ENCODE measurements at regions not wholly inside any gene's neighbourhood (a gene's known extent, or its start where the extent isn't known, plus 50 kb on each side); places are given as distances from the start of the nearest gene placed in this dataset.

DNA sequence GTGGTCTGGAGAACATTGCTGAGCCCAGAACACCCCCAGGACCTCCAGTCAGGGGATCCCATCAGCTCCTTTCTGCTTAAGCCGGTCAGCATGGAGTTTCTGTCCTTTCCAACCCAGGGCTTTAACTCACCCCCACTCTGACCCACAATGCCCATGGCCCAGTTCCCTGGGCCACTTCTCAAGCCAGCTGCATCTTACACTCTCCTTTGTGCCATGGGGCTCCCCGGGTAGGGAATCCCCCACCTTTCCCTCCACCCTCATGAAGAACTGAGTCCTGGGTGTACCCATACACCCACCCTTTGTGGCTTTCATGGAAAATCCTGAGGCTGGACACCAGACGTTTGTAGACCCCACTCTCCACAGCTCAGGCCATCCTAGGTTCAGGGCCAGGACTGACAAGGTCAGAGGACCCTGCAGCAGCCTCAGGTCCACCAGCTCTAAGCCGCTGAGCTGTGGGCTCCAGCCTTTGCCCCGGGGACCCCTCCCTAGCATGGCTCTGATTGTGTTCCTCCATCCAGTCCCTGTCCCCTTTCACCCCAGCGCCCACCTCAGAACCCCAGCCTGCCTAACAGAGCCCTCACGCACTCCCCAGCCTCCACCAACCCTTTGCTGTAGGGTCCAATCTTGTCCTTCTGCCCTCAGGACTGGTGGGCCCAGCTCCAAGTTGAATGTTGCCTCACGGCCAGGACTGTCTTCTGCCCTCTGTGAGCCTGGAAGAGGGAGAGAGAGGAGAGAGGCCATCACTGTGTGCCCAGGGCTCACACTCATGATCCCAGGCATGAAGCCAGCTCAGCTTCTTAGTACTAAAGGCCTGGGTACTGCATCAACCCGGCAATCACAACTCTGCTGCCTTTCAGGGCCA, 394.8 kb downstream of the MATN1 start:
- no peak for ATAC-seq
- intact Hi-C loops (cut with DNase I) = no loop called here
- DNase-seq (ENCODE audit: low spot score) = peak; percentile 27

DNA sequence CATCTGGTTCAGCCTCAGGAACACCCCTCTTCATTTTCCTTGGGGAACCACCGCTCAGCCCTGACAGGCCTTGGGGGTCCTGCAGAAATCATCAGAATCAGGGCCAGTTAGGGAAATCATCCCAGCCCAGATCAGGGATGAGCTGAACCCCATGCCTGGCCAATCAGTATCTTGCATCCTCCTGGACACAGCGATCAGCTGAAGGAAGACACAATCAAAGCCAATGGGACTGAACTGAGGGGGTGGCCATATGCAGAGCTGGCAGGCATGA, 395.4 kb downstream of the MATN1 start:
- no peak for ATAC-seq
- intact Hi-C loops (cut with DNase I) = no loop called here
- DNase-seq (ENCODE audit: low spot score) = no peak

DNA sequence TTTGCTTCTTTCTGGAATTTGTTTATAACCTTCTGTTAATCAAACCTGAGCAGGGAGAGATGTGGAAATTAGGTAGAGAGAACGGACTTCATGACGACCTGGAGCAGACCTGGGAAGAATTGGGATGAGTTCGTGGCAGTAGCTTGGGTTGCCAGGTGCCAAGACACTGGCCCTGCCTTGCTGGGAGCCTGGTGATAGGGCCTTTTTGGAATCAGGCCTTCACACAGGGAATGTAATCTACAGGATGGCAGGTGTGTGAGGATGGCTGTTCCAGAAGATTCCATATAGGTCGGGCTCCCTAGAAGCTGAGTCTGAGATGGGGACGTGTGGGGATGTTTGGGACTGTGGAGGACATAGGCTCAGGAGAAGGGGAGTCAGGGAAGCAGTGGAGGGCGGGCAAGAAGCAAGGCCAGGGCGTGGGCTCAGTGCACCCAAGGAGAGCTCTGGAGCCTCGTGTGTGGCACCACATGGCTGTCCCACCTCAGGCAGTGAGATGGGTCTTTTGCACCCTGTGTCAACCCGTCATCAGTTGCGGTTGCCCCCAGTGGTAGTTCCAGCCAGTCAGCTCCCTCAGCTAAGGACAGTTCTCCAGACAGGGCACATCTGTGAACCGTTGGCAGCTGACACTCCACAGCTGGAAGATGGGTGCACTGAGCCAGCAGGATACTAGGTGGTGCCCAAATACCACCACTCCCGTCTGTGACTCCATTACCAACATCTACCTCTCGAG, 395.9 kb downstream of the MATN1 start:
- DNase-seq (ENCODE audit: low spot score) (peak; percentile 37), ATAC-seq (no peak)
- intact Hi-C loops (cut with DNase I) = loop anchor here (1.0 kb wide), 1 partner anchor 49 kb away; no protein-coding TSS in a partner anchor

DNA sequence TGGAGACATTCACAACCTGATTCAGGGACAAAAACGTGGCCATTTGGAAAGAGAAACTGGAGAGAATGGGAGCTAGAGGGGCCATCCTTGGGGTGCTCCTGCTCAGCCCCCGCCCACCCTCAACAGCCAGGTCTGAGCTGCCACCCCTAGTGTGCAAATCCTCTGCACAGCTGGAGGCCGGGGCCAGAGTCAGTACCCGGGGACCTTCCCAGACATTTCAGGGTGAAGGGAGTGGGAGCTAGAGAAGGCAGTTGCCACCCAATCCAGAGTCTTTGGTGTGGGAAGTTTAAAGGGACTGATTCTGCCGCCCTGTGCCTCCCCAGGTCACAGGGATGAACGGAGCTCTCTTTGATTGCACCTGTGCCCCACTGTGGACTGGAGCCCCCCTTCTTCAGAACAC, 397.4 kb downstream of the MATN1 start:
- intact Hi-C loops (cut with DNase I) = no loop called here
- DNase-seq (ENCODE audit: low spot score) (peak; percentile 19), ATAC-seq (no peak)

DNA sequence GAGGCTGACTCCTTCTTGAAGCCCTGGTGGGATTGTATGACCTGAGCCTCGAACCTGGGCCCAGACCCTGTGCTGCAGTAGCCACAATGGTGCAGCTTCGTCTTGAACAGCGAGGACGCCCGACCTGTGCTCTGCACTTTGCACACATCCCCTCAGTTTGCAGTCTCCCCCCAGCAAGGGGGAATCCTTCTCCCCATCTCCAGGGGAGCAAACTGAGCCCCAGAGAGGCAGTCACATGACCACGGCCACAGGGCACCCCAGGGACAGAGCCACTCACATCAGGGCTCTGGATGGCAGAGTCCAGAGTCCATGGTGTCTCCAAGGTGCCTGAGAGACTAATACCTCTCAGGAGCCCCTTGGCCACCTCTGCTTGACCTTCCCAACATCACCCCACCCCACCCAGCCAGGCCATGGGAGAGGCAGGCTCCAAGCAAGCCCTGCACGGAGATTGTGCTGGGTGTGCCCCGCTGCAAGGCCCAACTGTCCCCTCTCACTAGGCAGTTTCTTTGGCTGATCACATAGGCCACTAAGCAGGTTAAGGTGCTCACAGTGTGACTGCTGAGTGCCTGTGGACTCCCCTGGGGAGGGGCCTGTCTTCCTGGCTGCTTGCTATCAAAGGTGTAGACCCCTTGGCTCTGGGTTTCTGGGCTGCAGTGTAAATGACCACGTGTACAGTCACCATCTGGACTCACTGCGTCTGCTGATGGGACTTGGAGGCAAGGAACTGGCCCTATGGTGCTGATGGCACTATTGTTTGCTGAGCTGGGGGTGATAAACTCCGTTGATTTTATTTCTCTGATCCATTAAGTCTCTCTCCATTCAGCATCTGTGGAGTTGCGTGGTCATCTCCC, 398.1 kb downstream of the MATN1 start:
- intact Hi-C loops (cut with DNase I) = no loop called here
- peak; percentile 40 for DNase-seq (ENCODE audit: low spot score)
- no peak for ATAC-seq

DNA sequence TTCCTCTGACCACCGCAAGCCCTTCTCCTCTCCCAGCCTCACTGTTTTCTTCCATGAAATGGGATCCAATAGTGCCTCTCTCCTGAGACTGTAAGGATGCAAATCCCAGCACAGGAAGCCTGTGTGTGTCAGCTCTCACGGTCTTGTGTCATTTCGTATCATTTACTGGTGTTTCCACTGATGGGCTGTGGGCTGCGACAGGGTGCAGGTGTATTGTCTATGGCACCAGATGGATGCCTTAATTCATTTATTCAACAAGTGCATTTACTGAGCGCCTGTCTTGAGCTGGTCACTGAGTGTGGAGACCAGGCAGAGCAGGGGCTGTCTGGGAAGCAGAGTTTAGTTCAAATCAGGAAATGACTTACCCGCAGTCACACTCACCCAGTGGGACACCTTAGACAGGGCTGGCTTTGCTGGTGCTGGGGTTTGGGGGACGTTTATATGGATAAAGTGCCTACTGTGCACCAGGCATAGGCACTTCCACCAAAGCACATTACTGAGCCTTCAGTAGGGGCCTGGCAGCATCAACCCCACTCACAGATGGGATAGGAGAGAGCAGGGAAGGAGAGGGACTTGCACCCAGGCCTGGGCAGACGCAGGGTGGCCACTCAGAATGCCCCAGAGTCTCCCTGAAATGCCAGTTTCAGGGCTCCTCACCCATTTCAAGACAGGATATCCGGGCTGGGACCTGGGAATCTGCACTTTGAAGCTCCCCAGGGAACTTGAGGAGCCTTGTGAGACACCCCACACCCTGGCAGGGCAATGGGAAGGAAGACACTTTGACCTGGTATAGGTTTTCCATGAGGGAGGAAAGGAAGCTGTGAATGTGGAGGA, 398.9 kb downstream of the MATN1 start:
- intact Hi-C loops (cut with DNase I) = no loop called here
- DNase-seq (ENCODE audit: low spot score) (peak; percentile 10), ATAC-seq (no peak)

DNA sequence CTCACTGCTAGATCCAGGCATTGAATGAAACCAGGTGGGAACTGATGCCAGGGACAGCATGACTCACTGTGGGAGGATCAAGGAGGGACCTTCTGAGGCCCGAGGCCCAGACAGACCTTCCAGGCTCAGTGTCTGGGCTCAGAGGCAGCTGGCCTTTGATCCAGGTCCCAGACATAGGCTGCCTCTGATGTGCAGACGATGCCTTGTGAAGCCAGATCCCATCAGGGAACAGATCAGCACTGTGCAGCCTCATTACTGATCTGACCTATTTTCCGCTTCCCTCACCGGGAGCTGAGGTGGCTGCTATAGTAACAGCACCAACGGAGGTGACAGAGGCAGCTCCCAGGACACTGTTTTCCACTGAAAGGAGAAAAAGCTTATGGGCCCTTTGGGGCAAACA, 399.5 kb downstream of the MATN1 start:
- ATAC-seq = no peak
- peak; percentile 15 for DNase-seq (ENCODE audit: low spot score)
- intact Hi-C loops (cut with DNase I) = no loop called here

DNA sequence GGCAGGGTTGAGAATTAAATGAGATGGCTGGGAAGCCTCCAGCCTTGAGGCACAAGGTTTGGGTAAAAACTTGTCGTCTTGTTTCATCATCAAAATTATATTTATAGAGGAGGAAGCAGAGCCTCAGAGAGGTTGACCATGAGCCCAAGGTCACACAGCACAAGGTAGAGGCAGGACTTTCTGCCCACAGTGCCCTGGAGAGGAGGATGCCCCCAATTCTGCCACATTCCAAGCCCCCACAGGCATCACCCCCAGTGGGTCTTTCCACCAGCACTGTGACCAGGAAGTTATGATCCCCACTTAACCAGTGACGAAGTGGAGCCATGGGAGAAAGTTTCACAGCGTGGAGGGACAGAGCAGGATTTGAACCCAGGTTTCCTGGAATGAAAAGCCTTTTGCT, 400.0 kb downstream of the MATN1 start:
- no peak for DNase-seq (ENCODE audit: low spot score)
- no peak for ATAC-seq
- intact Hi-C loops (cut with DNase I) = no loop called here

DNA sequence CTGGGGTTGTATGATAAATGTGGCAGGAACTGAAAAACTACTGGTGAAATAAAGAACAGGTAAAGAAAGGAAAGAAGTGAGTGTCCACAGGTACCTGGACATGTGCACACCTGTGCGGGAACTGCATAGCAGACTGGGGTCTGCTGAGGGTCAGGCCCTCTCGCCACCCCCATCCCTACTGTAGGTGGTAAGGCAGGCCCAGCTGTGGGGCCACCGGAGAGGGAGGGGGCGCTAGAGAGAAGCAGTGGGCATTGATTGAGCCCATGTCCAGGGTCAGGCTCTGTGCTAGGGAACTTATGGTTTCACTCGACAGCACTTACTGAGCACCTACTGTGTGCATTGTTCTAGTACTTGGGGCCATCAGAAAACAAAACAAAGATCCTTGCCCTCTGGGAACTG, 400.5 kb downstream of the MATN1 start:
- intact Hi-C loops (cut with DNase I) = no loop called here
- DNase-seq (ENCODE audit: low spot score) = peak; percentile 43
- no peak for ATAC-seq

DNA sequence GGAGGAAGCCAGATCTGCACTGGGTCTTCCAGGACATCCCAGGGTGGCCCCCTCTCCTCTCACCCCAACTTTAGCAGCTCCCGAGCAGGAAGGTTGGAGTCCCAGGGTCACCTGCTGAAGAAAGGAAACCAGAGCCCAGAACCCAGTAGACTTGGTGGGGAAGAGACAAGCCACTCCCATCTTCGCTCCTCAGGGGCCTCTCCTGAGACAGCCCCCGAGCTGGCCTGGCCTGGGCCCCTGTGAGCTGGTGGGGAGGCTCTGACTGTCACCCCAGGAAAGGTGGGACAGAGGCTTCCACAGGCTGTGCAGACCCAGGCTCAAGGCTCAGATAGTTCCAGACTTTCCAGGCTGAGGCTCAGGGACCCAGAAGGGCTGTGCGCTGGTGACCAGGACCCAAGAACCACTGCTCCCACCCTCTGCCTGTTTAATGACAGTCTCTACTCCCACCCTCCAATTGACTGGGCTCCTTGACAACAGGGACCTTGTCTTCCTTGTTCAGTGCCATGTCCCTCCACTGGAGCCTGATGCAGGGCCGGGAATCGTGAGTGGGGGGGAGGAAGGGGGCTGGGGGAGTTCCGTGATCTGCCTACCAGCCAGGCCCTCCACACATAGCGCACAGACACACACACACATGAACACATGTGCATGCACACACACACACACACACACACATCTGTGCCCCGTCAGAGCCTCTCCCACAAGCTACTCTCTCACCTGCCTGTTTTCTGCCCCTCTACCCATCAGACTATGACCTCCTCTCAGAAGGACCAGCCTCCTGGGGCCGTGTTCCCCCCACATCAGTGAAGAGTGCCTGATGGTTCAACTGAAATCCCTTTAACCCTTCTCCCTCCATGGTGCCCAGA, 401.2 kb downstream of the MATN1 start:
- intact Hi-C loops (cut with DNase I) = no loop called here

DNA sequence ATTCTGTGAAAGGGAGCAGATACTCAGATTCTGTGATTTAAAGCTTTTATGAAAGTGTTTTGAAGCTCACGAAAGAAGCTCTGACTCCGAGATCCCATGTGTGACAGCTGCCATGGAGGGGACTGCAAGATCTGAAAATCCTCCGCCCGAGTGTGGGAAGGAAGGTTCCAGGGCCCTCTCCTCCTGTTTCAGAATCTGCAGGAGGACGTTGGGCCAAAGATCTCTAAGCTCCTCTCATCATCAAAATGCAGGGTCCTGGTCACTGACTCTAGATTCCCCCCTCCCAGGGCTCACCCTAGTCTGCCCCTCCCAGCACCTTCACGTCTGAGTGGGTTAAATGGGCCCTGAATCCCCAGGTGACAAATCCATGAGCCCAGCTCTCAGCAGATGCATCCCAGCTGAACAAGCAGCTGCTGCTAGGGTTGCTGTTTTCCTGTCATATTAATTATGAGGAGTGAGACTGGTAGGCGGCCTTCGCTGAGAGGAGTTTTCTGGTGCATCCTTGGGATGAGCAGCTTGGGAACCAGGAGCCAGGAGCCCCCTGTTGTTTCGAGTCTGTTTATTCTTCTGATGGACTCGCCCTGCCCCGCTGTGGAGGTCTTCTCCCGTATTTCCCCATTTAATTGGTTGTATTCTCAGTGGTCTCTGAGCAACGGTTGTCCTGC, 402.0 kb downstream of the MATN1 start:
- intact Hi-C loops (cut with DNase I) = no loop called here
- DNase-seq (ENCODE audit: low spot score) = peak; percentile 34
- no peak for ATAC-seq

More for the DNA sequence above, 401.2 kb downstream of the MATN1 start:
- peak; percentile 28 for DNase-seq (ENCODE audit: low spot score)
- no peak for ATAC-seq

DNA sequence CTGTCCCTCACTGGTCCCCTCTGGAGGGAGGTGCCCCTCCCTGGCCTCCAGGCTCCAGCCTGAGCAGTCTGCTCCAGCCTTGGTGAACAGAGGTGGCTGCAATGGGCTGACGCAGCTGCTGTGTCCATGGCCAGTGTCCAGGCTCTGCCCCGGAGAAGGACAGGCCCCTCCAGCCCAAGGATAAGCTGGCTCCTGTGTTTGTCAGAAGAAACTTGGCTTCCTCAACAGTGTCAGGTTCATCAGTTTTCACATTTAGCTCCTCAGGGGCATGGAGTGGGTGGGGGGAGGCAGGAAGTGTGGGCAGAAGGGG, 402.8 kb downstream of the MATN1 start:
- DNase-seq (ENCODE audit: low spot score) = peak; percentile 51
- ATAC-seq = peak; percentile 65
- intact Hi-C loops (cut with DNase I) = no loop called here

DNA sequence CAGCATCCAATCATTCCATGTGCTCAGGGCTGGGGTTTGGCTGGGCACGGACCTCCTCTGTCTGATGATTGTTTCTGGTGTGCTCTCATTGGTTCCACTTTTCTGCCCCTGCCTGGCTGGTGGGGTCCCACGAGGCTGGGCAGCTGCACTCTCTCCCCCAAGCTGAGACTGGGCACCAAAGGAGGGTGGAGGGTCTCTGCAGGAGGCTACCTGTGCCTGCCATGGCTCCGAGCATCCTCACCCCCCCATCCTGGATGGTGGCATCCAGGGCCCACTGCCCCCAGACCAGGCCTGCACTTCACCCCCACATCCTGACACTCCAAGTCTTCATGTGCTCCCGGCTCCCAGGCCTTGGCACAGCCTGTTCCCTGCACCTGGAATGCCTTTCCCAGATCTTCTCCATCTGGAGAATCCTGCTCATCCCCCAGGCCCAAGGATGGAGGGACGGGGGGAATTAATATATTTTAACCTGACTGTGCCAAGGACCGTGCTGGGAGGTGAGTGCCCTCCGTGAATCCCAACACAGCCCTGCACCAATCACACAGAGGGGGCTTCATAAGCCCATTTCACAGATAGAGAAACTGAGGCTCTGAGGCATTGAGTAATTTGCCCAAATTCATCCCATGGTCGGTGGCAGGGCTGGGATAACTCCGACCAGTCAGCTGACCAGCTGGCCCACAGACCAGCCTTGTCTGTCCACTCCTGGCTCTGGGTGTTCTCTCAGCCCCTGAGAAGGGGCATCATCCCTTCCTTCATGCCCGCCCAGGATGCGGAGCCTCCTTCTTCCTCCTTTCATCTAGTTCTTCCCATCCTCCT, 403.4 kb downstream of the MATN1 start:
- intact Hi-C loops (cut with DNase I) = no loop called here
- no peak for ATAC-seq
- peak; percentile 33 for DNase-seq (ENCODE audit: low spot score)

DNA sequence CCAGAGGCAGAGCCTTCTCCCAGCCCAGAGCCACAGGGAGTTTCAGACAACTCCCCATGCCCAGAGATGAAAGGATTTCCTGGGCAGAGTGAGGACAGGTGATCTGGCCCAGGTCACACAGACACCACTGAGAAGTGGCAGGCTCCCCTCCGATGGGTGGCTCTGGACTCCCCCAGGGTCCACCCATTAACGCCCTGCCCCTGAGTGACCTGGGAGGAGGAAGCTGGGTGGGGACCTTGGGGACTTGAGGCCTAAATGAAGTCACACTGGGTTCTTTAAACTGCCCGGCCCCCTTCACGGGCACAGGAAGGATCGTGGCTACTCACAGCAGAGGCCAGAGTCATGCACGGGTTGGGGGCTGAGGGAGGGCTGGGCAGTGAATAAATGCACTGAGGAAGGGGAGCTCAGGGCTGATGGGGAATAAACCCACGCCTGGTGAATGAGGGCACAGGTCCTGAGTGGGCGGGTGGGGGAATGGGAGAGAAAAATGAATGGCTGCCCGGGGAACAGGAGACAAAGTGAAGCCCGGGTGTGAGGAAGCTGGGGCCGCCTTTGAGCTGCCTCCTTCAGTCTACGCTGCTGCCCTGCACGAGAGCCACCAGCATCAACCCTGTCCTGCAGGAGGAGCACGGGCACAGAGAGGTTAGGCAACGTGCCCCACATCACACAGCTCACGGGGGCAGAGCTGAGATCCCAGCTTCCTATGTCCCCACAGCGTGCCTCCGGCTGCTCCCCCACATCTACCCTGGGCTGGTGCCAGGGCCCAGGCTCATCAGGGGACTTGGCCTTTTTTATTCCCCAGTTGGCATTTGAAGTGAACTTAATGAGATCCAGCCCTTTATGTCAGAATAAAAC, 404.3 kb downstream of the MATN1 start:
- ATAC-seq (no peak), DNase-seq (ENCODE audit: low spot score) (peak; percentile 28)
- intact Hi-C loops (cut with DNase I) = no loop called here

DNA sequence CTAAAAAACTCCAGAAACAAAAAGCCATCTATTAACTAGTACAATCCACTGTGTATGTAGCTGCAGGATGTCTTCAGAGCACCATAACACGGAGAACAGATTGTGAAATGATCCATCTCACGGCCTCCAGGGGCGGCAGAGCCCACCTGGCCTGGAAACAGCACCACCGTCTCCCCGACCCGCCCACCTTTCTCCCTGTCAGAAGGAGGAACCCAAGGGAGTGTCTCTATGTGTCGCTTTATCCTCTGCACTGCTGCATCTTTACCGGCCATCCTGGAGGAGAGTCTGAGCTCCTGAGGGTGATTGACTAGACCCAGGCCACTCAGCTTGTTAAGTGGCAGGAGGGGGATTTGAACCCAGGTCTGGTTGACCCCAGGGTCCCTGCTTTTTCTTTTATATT, 405.0 kb downstream of the MATN1 start:
- ATAC-seq (no peak), DNase-seq (ENCODE audit: low spot score) (no peak)
- intact Hi-C loops (cut with DNase I) = no loop called here

DNA sequence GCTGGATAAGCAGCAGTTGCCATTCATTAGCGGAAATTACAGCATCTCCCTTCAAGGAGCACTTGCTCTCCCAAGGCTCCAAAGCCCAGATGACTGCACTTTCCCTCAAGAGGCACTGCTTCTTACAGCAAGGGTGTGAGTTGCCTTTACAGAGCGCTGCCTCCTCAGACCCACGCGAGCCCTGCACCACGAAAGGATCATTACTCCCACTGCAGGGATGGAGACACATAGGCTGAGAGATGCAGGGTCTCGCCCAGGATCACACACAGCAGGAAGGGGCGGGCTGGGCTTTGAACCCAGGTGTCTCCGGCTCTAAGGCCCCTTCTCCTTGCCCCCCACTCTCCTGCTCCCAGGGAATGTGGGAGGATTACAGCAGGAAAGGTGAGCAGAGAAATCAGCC, 405.5 kb downstream of the MATN1 start:
- intact Hi-C loops (cut with DNase I) = no loop called here
- DNase-seq (ENCODE audit: low spot score) (peak; percentile 38), ATAC-seq (no peak)

Data from sciatic nerve (tissue), 2 donors.